ENCODE measurements at regions not wholly inside any gene's neighbourhood (a gene's known extent, or its start where the extent isn't known, plus 50 kb on each side); places are given as distances from the start of the nearest gene placed in this dataset.

DNA sequence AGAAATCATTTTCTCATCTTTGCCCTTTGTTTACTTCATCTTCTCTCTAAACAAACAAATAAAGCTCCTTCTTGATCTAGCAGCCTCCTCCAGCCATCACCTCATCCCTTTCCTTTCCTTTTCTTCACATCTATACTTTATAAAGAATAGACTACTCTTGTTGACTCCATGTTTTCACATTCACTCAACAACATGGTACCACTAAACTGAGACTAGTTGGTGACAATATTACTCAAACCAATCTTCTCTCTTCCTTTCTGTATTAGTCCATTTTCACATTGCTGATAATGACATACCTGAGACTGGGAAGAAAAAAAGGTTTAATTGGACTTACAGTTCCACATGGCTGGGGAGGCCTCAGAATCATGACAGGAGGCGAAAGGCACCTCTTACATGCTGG is 324.7 kb downstream of the SOX2 start:
- H3K36me3 ChIP-seq (ENCODE audit: low read depth): no peaks in the 10 kb centered on the region
- H3K9me3 ChIP-seq (ENCODE audit: insufficient read depth, low read depth): no peaks in the 10 kb centered on the region
- H3K79me2 ChIP-seq (ENCODE audit: low read depth): no peaks in the 10 kb centered on the region
- TF ChIP-seq, protein P1, sequence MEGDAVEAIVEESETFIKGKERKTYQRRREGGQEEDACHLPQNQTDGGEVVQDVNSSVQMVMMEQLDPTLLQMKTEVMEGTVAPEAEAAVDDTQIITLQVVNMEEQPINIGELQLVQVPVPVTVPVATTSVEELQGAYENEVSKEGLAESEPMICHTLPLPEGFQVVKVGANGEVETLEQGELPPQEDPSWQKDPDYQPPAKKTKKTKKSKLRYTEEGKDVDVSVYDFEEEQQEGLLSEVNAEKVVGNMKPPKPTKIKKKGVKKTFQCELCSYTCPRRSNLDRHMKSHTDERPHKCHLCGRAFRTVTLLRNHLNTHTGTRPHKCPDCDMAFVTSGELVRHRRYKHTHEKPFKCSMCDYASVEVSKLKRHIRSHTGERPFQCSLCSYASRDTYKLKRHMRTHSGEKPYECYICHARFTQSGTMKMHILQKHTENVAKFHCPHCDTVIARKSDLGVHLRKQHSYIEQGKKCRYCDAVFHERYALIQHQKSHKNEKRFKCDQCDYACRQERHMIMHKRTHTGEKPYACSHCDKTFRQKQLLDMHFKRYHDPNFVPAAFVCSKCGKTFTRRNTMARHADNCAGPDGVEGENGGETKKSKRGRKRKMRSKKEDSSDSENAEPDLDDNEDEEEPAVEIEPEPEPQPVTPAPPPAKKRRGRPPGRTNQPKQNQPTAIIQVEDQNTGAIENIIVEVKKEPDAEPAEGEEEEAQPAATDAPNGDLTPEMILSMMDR (conservative IDR thresholded peaks at IDR 0.05): no peak
- H3K4me1 ChIP-seq (replicated peaks; ENCODE audit: insufficient read depth): no peaks in the 10 kb centered on the region
- no peaks in the 10 kb centered on the region for H3K27me3 ChIP-seq (ENCODE audit: insufficient read depth, low read depth)
- no TSS peak for BruUV-seq (replicated peaks)
- no peak overlapping the region for H2AFZ ChIP-seq
- no peak overlapping the region for H3K4me2 ChIP-seq
- CTCF ChIA-PET: no interaction called here
- H3K9me2 ChIP-seq (ENCODE audit: insufficient read depth): no peaks in the 10 kb centered on the region
- intact Hi-C loops (cut with micrococcal nuclease; ENCODE audit: unreplicated experiment): no loop called here
- POLR2A ChIA-PET (ENCODE audit: unreplicated experiment): no interaction called here
- H4K20me1 ChIP-seq (ENCODE audit: insufficient read depth): no peaks in the 10 kb centered on the region
- no peaks in the 10 kb centered on the region for H3F3A ChIP-seq (ENCODE audit: insufficient read depth, low read depth)
- no peak overlapping the region for H3K4me3 ChIP-seq
- no peak for DNase-seq
- no peak overlapping the region for H3K27ac ChIP-seq

DNA sequence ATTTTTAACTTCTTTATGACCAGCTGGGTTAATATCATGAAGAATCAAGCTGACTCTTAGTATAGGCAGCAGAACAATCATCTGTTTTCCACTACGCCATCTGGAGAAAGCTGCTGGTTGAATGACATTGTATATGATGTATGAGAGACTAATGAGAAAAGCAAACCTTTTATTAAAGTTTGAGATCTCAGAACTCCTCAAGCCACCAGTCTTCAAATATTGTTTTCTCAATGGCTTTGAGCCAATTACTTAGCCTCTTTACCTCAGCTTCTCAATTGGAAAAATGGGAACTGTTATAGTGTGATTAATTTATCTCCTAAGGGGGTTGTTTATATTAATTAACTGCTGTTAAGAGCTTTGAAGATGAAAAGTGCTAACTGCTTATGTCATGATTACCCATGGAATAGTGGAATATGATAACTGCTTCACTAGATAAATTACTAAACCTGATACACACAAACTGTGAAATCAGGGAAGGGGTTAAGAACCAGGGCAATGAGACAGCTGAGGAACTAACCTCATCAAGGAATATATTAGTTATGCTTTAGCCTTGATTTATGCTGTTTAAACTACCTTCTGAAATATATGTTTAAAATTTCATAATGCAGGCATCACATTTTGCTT is 330.1 kb downstream of the SOX2 start:
- Histone ChIP-seq H3K79me2 (ENCODE audit: low read depth) (no peaks in the 10 kb centered on the region), H3K4me2 (no peak overlapping the region), H2AFZ (0 out of 2 replicates have a peak overlapping the region, but pooled peaks have one; percentile 26), H3K27me3 (ENCODE audit: insufficient read depth, low read depth) (no peaks in the 10 kb centered on the region), H4K20me1 (ENCODE audit: insufficient read depth) (no peaks in the 10 kb centered on the region), H3K36me3 (ENCODE audit: low read depth) (no peaks in the 10 kb centered on the region), H3K4me1 (replicated peaks; ENCODE audit: insufficient read depth) (no peaks in the 10 kb centered on the region), H3K9me2 (ENCODE audit: insufficient read depth) (no peaks in the 10 kb centered on the region), H3F3A (ENCODE audit: insufficient read depth, low read depth) (no peaks in the 10 kb centered on the region), H3K4me3 (no peak overlapping the region), H3K27ac (no peak overlapping the region), H3K9me3 (ENCODE audit: insufficient read depth, low read depth) (no peaks in the 10 kb centered on the region; the same call in 1 of the 2 replicates)
- BruUV-seq (replicated peaks): no TSS peak
- no peak for DNase-seq
- ChIA-PET CTCF (no interaction called here), POLR2A (ENCODE audit: unreplicated experiment) (no interaction called here)
- intact Hi-C loops (cut with micrococcal nuclease; ENCODE audit: unreplicated experiment): no loop called here
- no peak for TF ChIP-seq EZH2 (IDR thresholded peaks at IDR 0.05; ENCODE audit: low read depth)
- TF ChIP-seq, protein P1 (conservative IDR thresholded peaks at IDR 0.05): no peak

DNA sequence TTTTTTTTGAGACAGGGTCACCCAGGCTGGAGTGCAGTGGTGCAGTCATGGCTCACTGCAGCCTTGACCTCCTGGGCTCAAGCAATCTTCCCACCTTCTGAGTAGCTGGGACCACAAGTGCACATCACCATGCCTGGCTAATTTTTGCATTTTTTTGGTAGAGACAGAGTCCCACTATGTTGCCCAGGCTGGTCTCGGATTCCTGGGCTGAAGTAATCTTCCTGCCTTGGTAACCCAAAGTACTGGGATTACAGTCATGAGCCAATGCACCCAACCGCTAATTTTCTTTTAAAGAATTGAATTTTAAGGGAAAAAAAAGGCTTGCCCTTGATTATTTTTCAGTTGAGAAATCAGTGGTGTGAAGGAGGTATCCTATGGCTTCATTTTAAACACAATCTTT is 334.0 kb downstream of the SOX2 start:
- DNase-seq: no peak
- ChIA-PET CTCF (interaction anchor here (0.7 kb wide), 1 partner anchor 1347 kb away, joined by 3 read pairs; no protein-coding TSS in a partner anchor), POLR2A (ENCODE audit: unreplicated experiment) (no interaction called here)
- Histone ChIP-seq H3K9me2 (ENCODE audit: insufficient read depth) (no peaks in the 10 kb centered on the region), H3K9me3 (ENCODE audit: insufficient read depth, low read depth) (peaks cover 3% of the 10 kb centered on the region; the same call in 1 of the 2 replicates), H3K27ac (no peak overlapping the region), H3K4me2 (no peak overlapping the region), H4K20me1 (ENCODE audit: insufficient read depth) (no peaks in the 10 kb centered on the region), H3K36me3 (ENCODE audit: low read depth) (no peaks in the 10 kb centered on the region), H2AFZ (no peak overlapping the region), H3K4me3 (no peak overlapping the region), H3K27me3 (ENCODE audit: insufficient read depth, low read depth) (no peaks in the 10 kb centered on the region), H3K79me2 (ENCODE audit: low read depth) (no peaks in the 10 kb centered on the region), H3K4me1 (replicated peaks; ENCODE audit: insufficient read depth) (no peaks in the 10 kb centered on the region), H3F3A (ENCODE audit: insufficient read depth, low read depth) (no peaks in the 10 kb centered on the region)
- TF ChIP-seq, protein P1 (conservative IDR thresholded peaks at IDR 0.05): no peak
- no peak for TF ChIP-seq EZH2 (IDR thresholded peaks at IDR 0.05; ENCODE audit: low read depth)
- no TSS peak for BruUV-seq (replicated peaks)
- intact Hi-C loops (cut with micrococcal nuclease; ENCODE audit: unreplicated experiment): no loop called here

Measured in PC-9 (cell line).